HuH-7 (cell line): ENCODE measurements at regions not wholly inside any gene's neighbourhood (a gene's known extent, or its start where the extent isn't known, plus 50 kb on each side); places are given as distances from the start of the nearest gene placed in this dataset.
"Not testable (repeated sequence)": the region's sequence is repeated elsewhere in the genome, so short reads cannot be mapped to it uniquely, and the experiment has no call there.

Experiments
- DNase-seq: peaks from one replicate; pipeline ENCODE4 v3.0.0; 2011; ENCODE audit warnings: low spot score

DNA sequence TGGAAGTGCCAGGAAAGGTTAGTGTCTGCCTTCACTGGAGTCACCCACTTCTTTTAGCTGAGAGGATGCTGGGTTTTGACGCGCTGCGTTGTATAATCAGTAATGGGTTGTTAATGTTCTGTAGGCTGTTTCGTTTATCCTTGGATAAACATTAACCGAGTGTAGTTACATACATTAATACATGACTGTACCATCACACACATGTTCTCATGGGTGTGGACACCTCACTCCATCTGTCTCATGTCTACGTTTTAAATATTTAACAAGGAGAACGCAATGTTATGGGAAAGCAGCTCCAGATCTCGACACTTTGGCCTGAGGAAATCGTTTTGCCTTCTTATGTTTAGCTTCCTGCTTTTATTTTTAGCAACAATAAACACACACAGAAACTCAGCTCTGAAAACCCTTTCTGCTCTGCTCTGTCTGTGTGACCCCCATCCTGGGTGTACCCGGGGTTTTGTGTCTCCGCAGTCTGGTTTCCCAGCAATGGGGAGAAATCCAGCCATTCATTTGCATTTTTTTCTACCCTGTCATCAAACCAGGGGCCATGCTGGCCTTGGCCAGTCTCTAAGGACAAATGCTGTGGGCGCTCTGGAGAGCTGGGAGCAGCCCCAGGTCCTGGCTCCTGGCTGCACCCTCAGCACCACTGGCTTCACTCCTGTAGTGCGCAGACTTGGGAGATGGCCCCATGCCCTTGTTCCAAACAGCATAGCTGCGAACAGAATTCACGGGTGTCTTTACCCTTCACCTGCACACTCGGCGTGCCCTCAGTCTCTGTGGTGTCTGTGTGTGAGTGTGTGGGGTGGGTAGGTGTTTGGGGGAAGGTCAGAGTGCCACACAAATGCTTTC is 110.8 kb downstream of the ERMARD start:
- no peak for DNase-seq

DNA sequence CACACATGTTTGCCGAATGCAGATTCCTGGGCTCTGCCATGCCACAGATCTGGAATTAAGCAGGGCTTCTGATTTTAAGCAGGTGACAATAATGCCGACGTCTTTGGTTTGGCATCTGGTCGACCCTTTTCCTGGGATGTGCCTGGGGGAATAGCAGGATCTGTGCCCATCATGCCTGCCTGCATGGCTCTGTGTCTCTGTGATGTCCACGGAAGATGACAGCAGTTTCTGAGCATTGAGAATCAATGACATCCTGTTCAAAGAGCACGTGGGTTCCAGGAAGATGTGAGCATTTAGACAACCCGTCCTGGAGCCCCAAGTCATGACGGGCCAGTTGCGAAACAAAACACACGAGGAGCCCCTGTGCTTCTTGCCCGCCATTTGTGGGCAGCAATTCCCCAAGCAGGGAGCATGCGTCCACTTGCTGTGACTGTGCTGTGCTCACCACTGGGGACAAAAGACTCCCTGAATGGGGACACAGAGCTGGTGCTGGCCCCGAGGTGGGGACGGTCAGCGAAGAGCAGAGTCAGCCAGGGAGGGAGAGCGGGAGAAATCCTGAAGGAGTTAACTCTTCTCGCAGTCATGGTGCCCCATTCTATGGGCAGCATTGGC is 110.1 kb downstream of the ERMARD start:
- DNase-seq: no peak

DNA sequence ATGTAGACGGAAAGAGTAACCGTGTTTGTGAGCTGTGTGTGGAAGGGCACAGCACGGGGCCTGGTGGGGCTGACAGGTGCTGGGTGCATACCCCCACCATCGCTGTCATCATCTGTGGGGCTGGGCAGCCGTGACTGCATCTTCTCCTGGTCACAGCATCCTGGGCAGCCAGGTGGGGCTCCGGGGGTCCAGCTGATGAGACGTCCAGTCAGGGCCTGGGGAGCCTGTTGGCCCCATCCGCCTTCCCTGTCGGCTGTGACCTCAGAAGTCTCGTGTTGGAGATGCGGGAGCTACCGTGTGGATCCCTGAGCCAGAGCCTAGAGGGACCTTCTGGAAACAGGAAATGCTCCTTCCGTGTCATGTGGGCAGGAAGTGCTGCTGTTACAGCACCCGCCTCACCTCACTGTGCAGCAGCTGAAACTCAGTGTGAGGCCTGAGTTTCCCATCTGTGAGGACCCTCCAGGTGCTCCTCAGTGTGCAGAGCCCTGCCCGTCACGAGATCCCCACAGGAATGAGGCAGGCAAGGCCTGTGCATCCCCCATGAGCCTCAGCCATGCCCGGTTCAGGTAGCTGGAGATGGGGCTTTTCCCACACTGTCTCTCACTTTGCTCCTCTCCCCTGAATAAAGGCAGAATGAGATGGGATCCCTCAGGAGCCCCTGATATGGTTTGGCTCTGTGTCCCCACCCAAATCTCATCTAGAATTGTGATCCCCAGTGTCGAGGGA is 108.7 kb downstream of the ERMARD start:
- DNase-seq: no peak

DNA sequence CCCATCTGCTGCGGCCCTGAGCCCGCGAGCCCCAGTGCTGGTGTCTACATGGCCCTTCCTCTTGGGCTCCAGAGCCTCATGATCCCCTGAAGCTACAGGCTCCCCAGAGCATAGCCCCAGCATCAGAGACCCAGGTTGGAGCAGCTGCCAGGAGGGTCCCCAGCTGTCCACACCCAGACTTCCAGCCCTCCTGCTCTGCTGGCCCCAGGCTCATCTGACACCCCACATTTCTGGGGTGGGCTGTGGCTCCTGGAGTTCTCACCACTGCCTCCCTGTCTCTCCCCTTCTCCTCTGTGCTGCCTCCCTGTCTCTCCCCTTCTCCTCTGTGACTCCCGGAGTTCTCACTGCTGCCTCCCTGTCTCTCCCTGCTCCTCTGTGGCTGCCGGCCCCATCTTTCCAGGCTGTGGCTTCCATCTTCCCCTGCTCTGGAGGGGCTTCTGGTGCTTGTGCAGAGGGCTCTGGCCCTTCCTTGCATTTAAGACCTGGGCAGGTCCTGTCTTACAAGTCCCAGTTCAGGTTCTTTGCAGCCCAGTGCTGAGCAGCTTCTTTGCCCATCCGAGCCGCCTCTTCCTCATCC is 108.1 kb downstream of the ERMARD start:
- DNase-seq: no peak

DNA sequence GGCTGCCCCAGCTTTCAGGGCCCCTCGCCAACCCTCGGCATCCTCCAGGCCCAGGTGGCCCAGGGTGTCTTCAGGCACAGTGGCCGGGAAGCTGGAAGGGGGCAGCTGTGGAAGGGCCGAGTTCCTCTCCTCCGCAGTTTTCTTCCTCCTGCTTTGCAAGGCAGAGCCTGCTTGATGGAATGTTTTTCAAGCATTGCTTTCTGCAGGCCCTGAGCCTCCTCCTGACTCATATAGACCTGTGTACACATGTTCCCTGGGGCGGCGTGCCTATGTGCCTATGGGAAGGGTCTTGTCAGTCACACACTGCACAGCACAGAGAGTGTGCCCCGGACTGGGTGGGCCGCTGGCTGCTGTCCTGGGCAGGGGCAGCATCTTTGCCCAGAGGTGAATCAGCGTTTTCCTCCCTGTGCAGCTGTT is 107.5 kb downstream of the ERMARD start:
- no peak for DNase-seq

DNA sequence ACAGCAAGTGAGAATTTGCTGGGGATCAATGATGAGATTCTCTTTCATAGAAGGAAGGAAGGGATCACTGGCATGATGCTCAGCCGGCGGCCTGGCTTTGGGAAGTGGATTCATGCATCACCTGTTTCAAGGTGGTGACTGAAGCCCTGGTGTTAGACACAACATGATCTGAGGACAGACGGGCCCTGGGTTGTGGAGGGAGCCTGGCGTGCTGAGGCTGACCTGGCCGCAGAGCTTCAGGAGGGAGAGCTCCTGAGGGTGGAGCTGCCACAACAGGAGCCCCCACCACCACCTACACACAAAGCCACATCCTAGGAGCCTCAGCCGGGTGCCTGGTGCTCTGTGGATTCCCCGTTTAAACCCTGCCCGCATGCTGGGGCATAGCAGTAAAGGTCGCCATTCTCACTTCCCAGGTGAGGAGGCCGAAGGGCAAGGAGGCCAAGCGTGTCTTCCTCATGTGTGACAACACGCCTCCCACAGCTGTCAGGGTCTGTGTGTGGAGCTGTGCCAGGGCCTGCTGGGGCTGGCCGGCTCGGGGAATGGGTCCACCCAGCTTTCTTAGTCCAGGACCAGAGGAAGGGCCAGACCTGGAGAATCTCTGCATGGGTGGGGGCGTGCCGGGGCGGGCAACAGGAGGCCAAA is 107.0 kb downstream of the ERMARD start:
- DNase-seq: no peak

DNA sequence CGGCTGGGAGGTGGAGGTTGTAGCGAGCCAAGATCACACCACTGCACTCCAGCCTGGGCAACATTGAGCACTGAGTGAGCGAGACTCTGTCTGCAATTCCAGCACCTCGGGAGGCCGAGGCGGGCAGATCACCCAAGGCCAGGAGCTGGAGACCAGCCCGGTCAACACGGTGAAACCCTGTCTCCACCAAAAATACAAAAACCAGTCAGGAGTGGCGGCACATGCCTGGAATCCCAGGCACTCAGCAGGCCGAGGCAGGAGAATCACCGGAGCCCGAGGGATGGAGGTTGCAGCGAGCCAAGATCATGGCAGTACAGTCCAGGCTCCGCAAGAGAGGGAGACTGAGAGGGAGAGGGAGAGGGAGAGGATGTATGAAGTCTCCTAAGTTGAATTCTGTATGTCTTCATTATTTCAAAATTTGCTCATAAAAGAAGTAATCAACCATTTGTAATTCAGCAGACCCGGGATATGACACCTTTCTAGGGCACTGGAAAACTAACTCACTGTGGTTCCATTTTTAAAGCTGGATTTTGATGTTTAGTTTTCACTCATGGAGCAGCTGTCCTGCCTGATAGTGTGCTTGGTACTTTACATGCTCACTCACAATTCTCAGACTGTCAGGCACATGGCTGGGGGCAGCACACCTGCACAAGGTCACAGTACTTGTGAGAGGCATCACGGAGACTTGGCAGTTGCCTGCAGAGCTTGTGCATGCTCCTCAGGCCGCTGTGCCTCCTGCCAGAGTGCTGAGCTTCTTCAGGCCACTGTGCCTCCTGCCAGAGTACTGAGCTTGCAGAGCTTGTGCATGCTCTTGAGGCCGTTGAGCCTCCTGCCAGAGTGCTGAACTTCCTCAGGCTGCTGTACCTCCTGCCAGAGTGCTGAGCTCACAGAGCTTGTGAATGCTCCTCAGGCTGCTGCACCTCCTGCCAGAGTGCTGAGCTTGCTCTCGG is 106.2 kb downstream of the ERMARD start:
- DNase-seq: no peak

DNA sequence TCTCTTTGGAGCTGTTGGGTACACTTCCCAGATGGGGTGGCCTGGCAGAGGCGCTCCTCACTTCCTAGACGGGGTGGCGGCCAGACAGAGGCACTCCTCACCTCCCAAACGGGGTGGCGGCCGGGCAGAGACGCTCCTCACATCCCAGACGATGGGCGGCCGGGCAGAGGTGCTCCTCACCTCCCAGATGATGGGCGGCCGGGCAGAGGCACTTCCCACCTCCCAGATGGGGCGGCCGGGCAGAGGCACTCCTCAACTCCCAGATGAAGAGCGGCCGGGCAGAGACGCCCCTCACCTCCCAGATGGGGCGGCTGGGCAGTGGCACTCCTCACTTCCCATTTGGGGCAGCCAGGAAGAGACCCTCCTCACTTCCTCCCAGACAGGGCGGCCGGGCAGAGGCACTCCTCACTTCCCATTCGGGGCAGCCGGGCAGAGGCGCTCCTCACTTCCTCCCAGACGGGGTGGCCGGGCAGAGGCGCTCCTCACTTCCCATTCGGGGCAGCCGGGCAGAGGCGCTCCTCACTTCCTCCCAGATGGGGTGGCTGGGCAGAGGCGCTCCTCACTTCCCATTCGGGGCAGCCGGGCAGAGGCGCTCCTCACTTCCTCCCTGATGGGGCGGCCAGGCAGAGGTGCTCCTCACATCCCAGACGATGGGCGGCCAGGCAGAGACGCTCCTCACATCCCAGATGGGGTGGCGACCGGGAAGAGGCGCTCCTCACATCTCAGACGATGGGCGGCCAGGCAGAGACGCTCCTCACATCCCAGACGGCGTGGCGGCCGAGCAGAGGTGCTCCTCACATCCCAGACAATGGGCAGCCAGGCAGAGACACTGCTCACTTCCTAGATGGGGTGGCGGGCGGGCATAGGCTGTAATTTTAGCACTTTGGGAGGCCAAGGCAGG is 105.3 kb downstream of the ERMARD start:
- DNase-seq: not testable (repeated sequence)

DNA sequence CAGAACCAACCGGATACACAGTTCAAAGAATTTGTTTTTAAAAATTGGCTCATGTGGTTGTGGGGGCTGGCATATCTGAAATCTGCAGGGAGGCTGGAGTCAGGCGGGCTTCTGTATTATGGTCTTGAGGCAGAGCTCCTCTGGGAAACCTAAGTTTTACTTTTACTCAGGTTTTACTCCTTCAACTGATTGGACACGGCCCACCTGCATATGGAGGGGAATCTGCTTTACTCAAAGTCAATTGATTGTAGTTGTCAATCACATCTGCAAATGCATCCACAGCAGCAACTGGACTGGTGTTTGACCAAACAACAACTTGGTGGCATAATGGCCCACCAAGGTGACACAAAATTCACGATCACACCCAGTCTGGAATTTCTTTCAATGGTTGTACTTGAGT is 103.4 kb downstream of the ERMARD start:
- DNase-seq: no peak

DNA sequence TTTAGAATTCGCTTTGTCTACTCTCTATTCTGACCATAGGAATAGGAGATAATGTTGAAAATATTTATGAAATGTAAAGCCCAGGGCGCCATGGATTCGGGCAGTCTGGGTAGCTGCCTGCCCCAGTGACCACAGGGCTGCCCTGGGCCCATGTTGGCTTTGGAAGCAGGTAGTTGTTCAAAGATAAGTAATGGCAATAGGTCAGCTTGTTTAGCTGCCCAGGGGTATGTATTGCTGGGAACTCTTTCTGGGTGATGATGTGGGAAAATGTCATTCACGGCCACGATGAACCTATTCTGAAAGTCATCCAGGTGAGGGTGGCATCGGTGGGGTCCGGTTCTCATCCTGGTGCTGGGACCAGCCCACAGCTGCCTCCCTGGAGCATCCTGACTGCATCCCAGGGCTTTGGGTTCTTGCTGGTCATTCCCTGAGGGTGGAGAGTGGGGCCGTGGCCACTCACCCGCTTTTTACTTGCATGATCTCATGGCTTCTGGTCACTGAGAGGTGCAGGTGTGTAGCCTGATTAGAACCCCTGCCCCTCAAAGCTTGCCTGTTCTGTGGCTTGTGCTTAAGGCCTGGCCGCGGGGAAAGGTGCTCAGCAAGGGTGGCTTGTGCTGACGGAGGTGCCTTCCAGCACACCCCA is 102.8 kb downstream of the ERMARD start:
- DNase-seq: no peak

DNA sequence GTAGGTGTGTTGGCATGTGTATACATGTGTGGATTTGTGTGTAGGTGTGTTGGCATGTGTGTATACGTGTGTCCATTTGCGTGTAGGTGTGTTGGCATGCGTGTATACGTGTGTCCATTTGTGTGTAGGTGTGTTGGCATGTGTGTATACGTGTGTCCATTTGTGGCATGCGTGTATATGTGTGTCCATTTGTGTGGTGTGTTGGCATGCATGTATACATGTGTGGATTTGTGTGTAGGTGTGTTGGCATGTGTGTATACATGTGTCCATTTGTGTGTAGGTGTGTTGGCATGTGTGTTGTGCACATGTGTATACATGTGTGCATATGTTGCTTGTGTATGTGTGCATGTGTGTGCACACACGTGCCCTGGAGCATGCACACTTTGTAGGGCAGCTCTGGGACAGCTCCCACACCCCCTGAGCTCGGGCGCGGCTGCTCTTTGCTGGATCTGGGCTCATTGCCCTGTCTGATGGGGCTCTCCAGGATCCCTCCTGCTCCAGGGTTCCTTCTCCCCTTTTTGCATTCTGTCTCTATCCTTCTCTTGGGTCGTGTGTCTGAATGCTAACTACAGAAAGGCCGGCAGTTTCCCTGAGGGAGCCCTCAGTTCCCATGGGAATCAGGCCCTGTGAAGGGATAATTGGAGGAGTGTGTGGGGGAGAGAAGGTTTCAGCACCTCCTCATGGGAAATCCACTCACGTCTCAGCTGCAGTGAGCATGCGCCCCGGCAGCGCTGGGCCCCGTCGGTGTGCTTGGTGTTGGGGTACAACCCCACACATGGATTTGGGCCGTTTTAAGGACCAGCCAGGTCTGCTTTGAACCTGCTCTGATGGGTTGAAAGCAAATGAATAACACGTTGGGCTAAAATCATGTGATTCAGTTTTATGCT is 102.0 kb downstream of the ERMARD start:
- no peak for DNase-seq

DNA sequence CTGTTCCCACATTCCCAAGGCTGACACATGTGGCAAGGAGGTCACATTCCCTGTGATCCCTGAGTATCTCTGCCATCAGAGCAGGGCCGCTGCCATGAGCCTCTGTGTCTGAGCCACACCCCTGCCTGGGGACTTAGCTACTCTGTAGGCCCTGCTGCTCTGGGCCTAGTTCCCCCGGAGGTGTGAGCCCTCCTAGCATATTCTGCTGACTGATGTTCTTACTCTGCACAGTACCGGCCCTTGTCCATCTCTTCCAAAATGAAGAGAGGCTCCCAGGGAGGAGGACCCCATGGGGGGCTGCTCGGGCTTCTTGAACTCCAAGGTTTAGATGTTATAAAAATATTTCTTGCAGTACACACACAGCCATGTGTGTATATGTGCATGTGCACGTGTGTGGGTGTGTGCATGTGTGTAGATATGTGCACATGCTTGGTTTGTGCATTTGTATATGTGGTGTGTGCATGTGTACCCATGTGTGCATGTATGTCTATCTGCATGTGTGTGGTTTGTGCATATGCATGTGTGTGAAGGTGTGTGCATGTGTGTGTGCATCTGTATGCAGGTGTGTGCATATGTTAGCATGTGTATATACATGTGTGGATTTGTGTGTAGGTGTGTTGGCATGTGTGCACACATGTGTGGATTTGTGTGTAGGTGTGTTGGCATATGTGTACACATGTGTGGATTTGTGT is 101.2 kb downstream of the ERMARD start:
- DNase-seq: no peak

DNA sequence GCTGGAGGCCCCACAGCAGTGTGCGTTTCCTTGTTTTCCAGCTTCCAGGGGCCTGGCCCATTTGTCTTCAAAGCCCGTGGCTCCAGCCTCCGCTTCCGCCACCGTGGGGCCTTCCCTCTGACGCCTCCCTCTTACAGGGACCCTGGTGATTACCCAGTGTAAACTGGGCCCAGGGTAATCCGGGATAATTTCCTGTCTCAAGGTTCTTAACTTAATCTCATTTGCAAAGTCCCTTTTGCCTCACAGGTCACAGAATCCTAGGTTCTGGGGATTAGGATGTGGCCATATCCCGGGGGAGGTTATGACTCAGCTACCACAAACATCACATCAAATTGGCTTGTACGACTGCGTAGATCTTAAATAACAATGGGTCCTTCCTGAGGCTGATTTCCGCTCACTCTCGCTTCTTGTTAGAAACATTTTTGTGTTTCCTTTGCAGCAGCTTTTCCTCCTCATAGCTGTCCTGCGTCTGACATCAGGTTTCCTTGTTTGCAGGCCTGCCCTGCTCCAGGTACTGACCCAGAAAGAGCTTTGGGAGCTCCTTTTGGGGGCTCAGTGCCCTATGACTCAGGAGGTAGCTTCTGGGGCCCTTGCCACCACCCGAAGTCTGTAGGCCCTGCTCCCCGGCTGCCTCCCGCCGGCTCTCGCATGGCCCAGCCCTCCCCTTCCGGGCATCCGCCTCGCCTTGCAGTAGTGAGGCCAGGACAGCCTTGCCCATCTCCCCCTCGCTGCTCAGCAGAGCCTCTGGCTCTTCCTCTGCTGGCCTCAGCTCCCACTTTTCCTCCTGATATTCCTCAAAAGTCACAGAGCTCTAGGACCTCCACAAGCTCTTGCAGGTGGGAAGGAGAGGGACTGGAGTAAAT is 100.5 kb downstream of the ERMARD start:
- DNase-seq: no peak

DNA sequence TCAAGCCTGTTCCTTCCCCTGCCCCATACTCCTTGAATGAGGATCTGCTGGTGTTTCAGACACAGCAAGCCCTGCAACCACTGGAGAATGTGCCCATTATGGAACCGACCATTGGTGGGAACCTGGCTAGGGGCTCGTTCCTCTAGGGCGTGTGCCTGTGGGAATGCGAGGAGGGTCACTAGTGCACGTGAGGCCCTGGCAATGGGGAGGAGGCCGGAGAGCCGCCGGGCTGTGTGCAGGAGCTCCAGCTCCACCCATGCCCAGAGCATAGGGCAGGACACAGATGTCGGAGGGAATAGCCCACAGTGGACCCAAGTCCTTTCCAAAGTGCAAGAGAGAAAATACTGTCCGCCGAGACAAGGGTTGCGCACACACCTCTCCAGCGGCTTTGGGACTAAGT is 99.3 kb downstream of the ERMARD start:
- no peak for DNase-seq

DNA sequence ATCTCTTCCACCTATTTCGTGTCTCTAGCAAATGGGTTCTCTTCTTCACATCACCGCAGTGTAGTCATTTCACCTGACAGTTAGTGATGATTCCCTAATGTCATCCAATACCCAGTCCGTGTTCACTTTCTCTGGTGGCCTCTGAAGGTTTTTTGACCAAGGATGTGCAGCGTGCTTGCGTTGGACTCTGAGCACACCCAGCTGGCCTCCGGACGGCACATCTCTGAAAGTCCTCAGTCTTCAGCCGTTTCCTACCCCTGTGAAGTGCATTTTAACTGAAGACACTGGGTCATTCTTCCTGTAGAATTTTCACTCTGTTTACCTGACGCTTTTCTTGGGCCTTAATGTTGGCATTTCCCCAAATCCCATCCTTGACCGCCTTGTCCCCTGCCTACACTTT is 98.7 kb downstream of the ERMARD start:
- DNase-seq: no peak

DNA sequence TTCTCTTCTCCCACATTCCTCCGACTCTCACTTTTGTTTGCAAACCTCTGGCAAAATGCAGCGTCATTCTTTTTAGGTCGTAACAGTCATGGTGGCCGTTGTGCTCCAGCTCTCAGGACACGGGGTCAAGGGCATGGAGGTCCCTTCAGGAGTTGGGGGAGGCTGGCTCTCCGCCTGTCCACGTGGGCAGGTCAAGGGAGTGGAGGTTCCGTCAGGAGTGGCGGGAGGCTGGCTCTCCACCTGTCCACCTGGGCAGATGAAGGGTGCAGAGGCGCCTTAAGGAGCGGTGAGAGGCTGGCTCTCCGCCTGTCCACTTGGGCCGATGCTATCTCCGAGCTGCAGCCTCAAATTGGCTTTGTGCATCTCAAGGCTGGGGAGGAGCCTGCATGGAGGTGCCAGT is 98.0 kb downstream of the ERMARD start:
- DNase-seq: no peak

DNA sequence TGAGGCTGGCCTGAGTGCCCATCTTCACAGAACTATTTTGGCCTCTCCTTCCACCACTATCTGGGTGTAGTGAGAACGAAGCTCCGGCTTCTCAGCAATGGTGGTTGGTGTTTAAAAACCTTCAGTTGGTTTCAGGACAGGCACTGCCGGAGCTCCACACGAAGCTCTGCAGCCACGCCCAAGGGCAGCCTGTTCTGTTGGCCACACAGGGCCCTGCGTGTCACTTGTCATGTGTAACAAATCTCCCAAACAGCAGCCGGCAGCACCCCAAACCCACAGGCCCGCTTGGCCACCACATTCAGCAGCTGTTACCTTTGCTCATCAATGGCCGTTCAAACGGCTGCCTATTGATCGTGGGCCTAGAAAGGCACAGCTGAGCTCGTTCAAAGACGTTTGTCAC is 97.5 kb downstream of the ERMARD start:
- no peak for DNase-seq
